Vagina (tissue), 2 donors: ENCODE measurements at regions not wholly inside any gene's neighbourhood (a gene's known extent, or its start where the extent isn't known, plus 50 kb on each side); places are given as distances from the start of the nearest gene placed in this dataset.

Experiments used
- POLR2A ChIP-seq, 2 donors: fragments of 450-650 bp; IDR thresholded peaks; one replicate each; pipeline ENCODE4 v1.6.1; 2017; ENCODE audit warnings: antibody characterized with exemption in 2 of 2, mild to moderate bottlenecking in 2 of 2, moderate library complexity in 2 of 2
- TF ChIP-seq, protein P1 (sequence below), 3 experiments: fragments of 450-650 bp in 2 of 3; fragments of 200-600 bp in 1 of 3; sonication (generic) in 1 of 3; IDR thresholded peaks; one replicate each; pipeline ENCODE4 v1.5.1; 2017 to 2019; ENCODE audit warnings: antibody characterized with exemption in 3 of 3, mild to moderate bottlenecking in 2 of 3, moderate library complexity in 2 of 3

DNA sequence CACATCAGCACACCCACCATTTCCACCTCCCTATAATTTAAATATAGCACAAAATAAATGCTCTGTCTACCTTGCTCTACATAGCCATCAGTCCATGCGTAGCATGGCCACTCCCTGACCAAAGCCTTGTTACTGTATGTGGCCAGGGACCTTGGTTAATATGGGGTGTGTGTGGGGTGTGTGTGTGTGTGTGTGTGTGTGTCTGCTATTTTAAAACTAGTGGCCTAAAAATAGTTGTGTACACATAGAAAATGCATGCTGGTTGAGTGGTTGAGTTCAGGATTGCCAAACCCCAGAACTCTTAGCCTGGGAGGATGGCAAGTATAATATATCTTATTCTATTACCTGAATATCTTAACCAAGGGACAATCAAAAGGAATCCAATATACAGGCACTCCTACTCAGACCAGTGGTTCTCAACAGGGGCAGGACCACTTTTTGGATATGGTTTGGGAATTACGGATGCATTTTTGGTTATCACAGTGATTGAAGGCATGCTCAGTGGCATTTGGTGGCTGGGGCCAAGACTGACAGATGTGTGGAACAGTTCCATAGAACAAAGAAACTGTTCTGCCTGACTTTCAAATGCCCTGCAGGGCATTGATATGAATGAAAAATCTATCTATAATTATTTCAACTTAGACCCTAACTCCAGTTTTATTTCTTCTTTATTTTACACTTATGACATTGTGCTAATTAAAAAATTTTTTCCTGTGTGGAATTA is 72.3 kb upstream of the PSME4 start:
- TF ChIP-seq, protein P1, sequence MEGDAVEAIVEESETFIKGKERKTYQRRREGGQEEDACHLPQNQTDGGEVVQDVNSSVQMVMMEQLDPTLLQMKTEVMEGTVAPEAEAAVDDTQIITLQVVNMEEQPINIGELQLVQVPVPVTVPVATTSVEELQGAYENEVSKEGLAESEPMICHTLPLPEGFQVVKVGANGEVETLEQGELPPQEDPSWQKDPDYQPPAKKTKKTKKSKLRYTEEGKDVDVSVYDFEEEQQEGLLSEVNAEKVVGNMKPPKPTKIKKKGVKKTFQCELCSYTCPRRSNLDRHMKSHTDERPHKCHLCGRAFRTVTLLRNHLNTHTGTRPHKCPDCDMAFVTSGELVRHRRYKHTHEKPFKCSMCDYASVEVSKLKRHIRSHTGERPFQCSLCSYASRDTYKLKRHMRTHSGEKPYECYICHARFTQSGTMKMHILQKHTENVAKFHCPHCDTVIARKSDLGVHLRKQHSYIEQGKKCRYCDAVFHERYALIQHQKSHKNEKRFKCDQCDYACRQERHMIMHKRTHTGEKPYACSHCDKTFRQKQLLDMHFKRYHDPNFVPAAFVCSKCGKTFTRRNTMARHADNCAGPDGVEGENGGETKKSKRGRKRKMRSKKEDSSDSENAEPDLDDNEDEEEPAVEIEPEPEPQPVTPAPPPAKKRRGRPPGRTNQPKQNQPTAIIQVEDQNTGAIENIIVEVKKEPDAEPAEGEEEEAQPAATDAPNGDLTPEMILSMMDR (IDR thresholded peaks at IDR 0.05) = no peak
- no peak for TF ChIP-seq POLR2A (IDR thresholded peaks at IDR 0.05)
